ENCODE measurements at regions not wholly inside any gene's neighbourhood (a gene's known extent, or its start where the extent isn't known, plus 50 kb on each side); places are given as distances from the start of the nearest gene placed in this dataset.
"Not testable (repeated sequence)": the region's sequence is repeated elsewhere in the genome, so short reads cannot be mapped to it uniquely, and the experiment has no call there.

DNA sequence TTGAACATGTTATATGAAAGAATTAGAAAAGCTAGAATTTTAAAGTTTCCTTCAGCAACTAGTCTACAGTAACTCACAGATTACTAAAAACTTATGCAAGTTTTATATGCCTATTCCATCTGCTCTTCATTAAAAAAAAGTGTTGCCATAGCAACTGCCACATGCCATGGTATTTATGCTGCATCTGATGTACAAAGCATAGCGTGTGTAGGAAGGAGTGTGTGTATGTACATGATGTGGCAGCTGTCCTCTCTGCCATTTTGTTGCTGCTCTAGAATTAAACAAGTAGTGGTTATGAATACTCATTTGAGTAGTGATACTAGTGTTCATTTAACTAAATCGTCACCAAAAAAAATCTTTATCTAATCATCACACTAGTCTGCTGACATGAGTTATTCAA lies 593.5 kb downstream of the CETN3 start:
- Histone ChIP-seq H3K4me3 (ENCODE audit: low read length) (no peak overlapping the region), H3K36me3 (ENCODE audit: insufficient read depth, low read length) (no peaks in the 10 kb centered on the region), H3F3A (ENCODE audit: insufficient read depth, low read length, poor library complexity, severe bottlenecking) (no peaks in the 10 kb centered on the region), H3K9ac (ENCODE audit: low read length) (no peak overlapping the region), H3K4me2 (ENCODE audit: low read length) (no peak overlapping the region), H3K27ac (ENCODE audit: low read length) (peak overlapping the region; percentile 0), H3K9me3 (ENCODE audit: low read length) (no peaks in the 10 kb centered on the region), H4K20me1 (ENCODE audit: insufficient read depth) (no peaks in the 10 kb centered on the region), H3K27me3 (ENCODE audit: insufficient read depth, low read depth, low read length) (no peaks in the 10 kb centered on the region), H3K79me2 (replicated peaks; ENCODE audit: insufficient read depth, low read length) (no peaks in the 10 kb centered on the region), H3K9me2 (ENCODE audit: insufficient read depth, low read length) (no peaks in the 10 kb centered on the region), H2AFZ (ENCODE audit: low read depth, low read length) (no peak overlapping the region)
- TF ChIP-seq EP300 (conservative IDR thresholded peaks at IDR 0.05; ENCODE audit: poor library complexity, severe bottlenecking) (no peak), POLR2AphosphoS5 (IDR thresholded peaks at IDR 0.05) (peak; percentile 12)

DNA sequence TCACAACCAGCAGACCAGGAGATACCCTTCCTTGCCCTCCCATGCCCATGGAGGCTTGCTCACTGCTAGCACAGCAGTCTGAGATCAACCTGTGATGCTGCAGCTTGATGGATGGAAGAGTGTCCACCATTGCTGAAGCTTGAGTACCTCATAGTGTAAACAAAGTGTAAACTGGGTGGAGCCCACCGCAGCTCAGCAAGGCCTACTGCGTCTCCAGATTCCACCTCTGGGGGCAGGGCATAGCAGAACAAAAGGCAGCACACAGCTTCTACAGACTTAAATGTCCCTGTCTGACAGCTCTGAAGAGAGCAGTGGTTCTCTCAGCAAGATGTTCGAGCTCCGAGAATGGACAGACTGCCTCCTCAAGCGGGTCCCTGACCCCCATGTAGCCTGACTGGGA lies 608.8 kb downstream of the CETN3 start:
- not testable (repeated sequence) for H3K9me2 ChIP-seq (ENCODE audit: insufficient read depth, low read length); H3K4me2 ChIP-seq (ENCODE audit: low read length); H2AFZ ChIP-seq (ENCODE audit: low read depth, low read length); H3K27me3 ChIP-seq (ENCODE audit: insufficient read depth, low read depth, low read length); H3K4me3 ChIP-seq (ENCODE audit: low read length); H3F3A ChIP-seq (ENCODE audit: insufficient read depth, low read length, poor library complexity, severe bottlenecking); H4K20me1 ChIP-seq (ENCODE audit: insufficient read depth); H3K27ac ChIP-seq (ENCODE audit: low read length); H3K9me3 ChIP-seq (ENCODE audit: low read length); H3K9ac ChIP-seq (ENCODE audit: low read length); H3K79me2 ChIP-seq (replicated peaks; ENCODE audit: insufficient read depth, low read length); H3K36me3 ChIP-seq (ENCODE audit: insufficient read depth, low read length)

DNA sequence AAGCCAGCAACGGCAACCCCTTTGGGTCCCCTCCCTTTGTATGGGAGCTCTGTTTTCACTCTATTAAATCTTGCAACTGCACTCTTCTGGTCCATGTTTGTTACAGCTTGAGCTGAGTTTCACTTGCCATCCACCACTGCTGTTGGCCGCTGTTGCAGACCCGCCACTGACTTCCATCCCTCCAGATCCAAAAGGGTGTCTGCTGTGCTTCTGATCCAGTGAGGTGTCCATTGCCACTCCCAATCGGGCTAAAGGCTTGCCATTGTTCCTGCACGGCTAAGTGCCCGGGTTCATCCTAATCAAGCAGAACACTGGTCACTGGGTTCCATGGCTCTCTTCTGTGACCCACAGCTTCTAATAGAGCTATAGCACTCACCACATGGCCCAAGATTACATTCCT lies 615.1 kb downstream of the CETN3 start:
- not testable (repeated sequence) for H3K4me2 ChIP-seq (ENCODE audit: low read length); H3K27me3 ChIP-seq (ENCODE audit: insufficient read depth, low read depth, low read length); H4K20me1 ChIP-seq (ENCODE audit: insufficient read depth); H3F3A ChIP-seq (ENCODE audit: insufficient read depth, low read length, poor library complexity, severe bottlenecking); H3K4me3 ChIP-seq (ENCODE audit: low read length); H3K27ac ChIP-seq (ENCODE audit: low read length); H3K9me3 ChIP-seq (ENCODE audit: low read length); H3K36me3 ChIP-seq (ENCODE audit: insufficient read depth, low read length); H3K9me2 ChIP-seq (ENCODE audit: insufficient read depth, low read length); H3K9ac ChIP-seq (ENCODE audit: low read length); H2AFZ ChIP-seq (ENCODE audit: low read depth, low read length); H3K79me2 ChIP-seq (replicated peaks; ENCODE audit: insufficient read depth, low read length)

DNA sequence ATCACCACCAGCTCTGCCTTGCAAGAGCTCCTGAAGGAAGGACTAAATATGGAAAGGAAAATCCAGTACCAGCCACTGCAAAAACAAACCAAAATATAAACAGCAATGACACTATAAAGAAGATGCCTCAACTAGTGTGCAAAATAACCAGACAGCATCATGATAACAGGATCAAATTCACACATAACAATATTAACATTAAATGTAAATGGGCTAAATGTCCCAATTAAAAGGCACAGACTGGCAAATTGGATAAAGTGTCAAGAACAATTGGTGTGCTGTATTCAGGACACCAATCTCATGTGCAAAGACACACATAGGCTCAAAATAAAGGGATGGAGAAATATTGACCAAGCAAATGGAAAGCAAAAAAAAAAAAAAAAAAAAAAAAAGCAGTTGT lies 629.8 kb downstream of the CETN3 start:
- H3K79me2 ChIP-seq (replicated peaks; ENCODE audit: insufficient read depth, low read length); H3K4me3 ChIP-seq (ENCODE audit: low read length); H2AFZ ChIP-seq (ENCODE audit: low read depth, low read length); H3K9me2 ChIP-seq (ENCODE audit: insufficient read depth, low read length); H3F3A ChIP-seq (ENCODE audit: insufficient read depth, low read length, poor library complexity, severe bottlenecking); H3K27me3 ChIP-seq (ENCODE audit: insufficient read depth, low read depth, low read length); H4K20me1 ChIP-seq (ENCODE audit: insufficient read depth); H3K27ac ChIP-seq (ENCODE audit: low read length); H3K4me2 ChIP-seq (ENCODE audit: low read length); H3K36me3 ChIP-seq (ENCODE audit: insufficient read depth, low read length); H3K9me3 ChIP-seq (ENCODE audit: low read length); H3K9ac ChIP-seq (ENCODE audit: low read length): not testable (repeated sequence)

DNA sequence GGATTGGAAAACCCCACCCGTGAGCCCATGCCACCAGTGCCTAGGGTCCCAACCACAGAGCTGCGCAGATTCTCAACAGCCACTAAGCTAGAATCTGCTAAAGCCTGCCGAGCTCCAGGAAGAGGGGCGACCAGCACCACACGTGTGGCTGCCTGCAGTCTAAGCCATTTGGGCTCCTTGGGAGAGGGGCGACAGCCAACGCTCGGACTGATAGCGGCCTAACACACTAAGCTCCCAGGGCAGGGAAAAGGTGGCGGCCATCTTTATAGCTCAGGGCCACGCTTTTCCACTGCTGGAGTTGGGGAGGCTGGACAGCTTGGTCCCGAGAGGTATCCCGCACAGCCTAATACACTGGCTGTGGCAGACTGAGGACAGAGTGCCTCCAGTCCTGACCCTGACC lies 631.8 kb downstream of the CETN3 start:
- H3K9me3 ChIP-seq (ENCODE audit: low read length), result peaks cover 4% of the 10 kb centered on the region
- H3F3A ChIP-seq (ENCODE audit: insufficient read depth, low read length, poor library complexity, severe bottlenecking), result no peaks in the 10 kb centered on the region
- no peak overlapping the region for H3K27ac ChIP-seq (ENCODE audit: low read length)
- H3K79me2 ChIP-seq (replicated peaks; ENCODE audit: insufficient read depth, low read length), result no peaks in the 10 kb centered on the region
- TF ChIP-seq, protein P1, sequence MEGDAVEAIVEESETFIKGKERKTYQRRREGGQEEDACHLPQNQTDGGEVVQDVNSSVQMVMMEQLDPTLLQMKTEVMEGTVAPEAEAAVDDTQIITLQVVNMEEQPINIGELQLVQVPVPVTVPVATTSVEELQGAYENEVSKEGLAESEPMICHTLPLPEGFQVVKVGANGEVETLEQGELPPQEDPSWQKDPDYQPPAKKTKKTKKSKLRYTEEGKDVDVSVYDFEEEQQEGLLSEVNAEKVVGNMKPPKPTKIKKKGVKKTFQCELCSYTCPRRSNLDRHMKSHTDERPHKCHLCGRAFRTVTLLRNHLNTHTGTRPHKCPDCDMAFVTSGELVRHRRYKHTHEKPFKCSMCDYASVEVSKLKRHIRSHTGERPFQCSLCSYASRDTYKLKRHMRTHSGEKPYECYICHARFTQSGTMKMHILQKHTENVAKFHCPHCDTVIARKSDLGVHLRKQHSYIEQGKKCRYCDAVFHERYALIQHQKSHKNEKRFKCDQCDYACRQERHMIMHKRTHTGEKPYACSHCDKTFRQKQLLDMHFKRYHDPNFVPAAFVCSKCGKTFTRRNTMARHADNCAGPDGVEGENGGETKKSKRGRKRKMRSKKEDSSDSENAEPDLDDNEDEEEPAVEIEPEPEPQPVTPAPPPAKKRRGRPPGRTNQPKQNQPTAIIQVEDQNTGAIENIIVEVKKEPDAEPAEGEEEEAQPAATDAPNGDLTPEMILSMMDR (IDR thresholded peaks at IDR 0.05; ENCODE audit: poor library complexity, severe bottlenecking), result no peak
- TF ChIP-seq, protein P2, sequence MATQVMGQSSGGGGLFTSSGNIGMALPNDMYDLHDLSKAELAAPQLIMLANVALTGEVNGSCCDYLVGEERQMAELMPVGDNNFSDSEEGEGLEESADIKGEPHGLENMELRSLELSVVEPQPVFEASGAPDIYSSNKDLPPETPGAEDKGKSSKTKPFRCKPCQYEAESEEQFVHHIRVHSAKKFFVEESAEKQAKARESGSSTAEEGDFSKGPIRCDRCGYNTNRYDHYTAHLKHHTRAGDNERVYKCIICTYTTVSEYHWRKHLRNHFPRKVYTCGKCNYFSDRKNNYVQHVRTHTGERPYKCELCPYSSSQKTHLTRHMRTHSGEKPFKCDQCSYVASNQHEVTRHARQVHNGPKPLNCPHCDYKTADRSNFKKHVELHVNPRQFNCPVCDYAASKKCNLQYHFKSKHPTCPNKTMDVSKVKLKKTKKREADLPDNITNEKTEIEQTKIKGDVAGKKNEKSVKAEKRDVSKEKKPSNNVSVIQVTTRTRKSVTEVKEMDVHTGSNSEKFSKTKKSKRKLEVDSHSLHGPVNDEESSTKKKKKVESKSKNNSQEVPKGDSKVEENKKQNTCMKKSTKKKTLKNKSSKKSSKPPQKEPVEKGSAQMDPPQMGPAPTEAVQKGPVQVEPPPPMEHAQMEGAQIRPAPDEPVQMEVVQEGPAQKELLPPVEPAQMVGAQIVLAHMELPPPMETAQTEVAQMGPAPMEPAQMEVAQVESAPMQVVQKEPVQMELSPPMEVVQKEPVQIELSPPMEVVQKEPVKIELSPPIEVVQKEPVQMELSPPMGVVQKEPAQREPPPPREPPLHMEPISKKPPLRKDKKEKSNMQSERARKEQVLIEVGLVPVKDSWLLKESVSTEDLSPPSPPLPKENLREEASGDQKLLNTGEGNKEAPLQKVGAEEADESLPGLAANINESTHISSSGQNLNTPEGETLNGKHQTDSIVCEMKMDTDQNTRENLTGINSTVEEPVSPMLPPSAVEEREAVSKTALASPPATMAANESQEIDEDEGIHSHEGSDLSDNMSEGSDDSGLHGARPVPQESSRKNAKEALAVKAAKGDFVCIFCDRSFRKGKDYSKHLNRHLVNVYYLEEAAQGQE (IDR thresholded peaks at IDR 0.05; ENCODE audit: borderline replicate concordance), result no peak
- TF ChIP-seq EP300 (conservative IDR thresholded peaks at IDR 0.05; ENCODE audit: poor library complexity, severe bottlenecking) (no peak), TAF1 (IDR thresholded peaks at IDR 0.05; ENCODE audit: low read depth) (no peak), POLR2AphosphoS5 (IDR thresholded peaks at IDR 0.05) (no peak), SMC3 (conservative IDR thresholded peaks at IDR 0.05; ENCODE audit: poor library complexity) (no peak), RAD21 (conservative IDR thresholded peaks at IDR 0.05) (no peak), MXI1 (conservative IDR thresholded peaks at IDR 0.05; ENCODE audit: poor library complexity, severe bottlenecking) (no peak), EZH2 (IDR thresholded peaks at IDR 0.05; ENCODE audit: borderline replicate concordance, insufficient read depth, low read length, poor library complexity, severe bottlenecking) (no peak)
- no peak overlapping the region for H3K4me3 ChIP-seq (ENCODE audit: low read length)
- no peaks in the 10 kb centered on the region for H3K36me3 ChIP-seq (ENCODE audit: insufficient read depth, low read length)
- H3K9me2 ChIP-seq (ENCODE audit: insufficient read depth, low read length), result no peaks in the 10 kb centered on the region
- no peak overlapping the region for H3K9ac ChIP-seq (ENCODE audit: low read length)
- H4K20me1 ChIP-seq (ENCODE audit: insufficient read depth), result no peaks in the 10 kb centered on the region
- H3K4me2 ChIP-seq (ENCODE audit: low read length), result no peak overlapping the region
- H2AFZ ChIP-seq (ENCODE audit: low read depth, low read length), result no peak overlapping the region
- no peaks in the 10 kb centered on the region for H3K27me3 ChIP-seq (ENCODE audit: insufficient read depth, low read depth, low read length)

Data from neural cell (in vitro differentiated cells).